Thyroid gland (tissue), 4 donors: ENCODE measurements at regions not wholly inside any gene's neighbourhood (a gene's known extent, or its start where the extent isn't known, plus 50 kb on each side); places are given as distances from the start of the nearest gene placed in this dataset.

Source experiments
- POLR2A ChIP-seq, 2 donors: fragments of 450-650 bp; IDR thresholded peaks; one replicate each; pipeline ENCODE4 v1.6.1; 2017; ENCODE audit warnings: antibody characterized with exemption in 2 of 2, mild to moderate bottlenecking in 2 of 2, moderate library complexity in 1 of 2
- TF ChIP-seq, protein P1 (sequence below), 6 experiments: fragments of 200-600 bp in 3 of 6; fragments of 450-650 bp in 3 of 6; sonication (generic) in 3 of 6; IDR thresholded peaks; one replicate each; pipeline ENCODE4 v1.5.1; 2016 to 2019; ENCODE audit warnings: antibody characterized with exemption in 6 of 6, mild to moderate bottlenecking in 2 of 6, inconsistent platforms in 1 of 6, moderate library complexity in 1 of 6

DNA sequence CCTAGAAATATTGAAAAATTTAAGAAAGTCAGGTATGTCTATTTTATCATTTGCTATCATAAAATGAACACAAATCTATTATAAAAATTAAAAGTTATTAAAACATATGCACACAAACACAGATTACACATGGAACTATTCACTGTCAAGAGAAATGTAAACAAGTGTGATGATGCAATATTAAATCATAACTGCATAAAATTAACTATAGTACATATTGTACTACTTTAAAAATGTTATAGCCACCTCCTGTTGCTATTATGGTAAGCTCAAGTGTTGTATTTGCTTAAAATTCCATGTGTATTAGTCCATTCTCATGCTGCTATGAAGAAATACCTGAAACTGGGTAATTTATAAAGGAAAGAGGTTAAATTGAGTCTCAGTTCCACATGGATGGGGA is 54.7 kb upstream of the CMC1 start:
- TF ChIP-seq POLR2A (IDR thresholded peaks at IDR 0.05) = no peak
- TF ChIP-seq, protein P1, sequence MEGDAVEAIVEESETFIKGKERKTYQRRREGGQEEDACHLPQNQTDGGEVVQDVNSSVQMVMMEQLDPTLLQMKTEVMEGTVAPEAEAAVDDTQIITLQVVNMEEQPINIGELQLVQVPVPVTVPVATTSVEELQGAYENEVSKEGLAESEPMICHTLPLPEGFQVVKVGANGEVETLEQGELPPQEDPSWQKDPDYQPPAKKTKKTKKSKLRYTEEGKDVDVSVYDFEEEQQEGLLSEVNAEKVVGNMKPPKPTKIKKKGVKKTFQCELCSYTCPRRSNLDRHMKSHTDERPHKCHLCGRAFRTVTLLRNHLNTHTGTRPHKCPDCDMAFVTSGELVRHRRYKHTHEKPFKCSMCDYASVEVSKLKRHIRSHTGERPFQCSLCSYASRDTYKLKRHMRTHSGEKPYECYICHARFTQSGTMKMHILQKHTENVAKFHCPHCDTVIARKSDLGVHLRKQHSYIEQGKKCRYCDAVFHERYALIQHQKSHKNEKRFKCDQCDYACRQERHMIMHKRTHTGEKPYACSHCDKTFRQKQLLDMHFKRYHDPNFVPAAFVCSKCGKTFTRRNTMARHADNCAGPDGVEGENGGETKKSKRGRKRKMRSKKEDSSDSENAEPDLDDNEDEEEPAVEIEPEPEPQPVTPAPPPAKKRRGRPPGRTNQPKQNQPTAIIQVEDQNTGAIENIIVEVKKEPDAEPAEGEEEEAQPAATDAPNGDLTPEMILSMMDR (IDR thresholded peaks at IDR 0.05) = no peak
